ENCODE measurements at regions not wholly inside any gene's neighbourhood (a gene's known extent, or its start where the extent isn't known, plus 50 kb on each side); places are given as distances from the start of the nearest gene placed in this dataset.

DNA sequence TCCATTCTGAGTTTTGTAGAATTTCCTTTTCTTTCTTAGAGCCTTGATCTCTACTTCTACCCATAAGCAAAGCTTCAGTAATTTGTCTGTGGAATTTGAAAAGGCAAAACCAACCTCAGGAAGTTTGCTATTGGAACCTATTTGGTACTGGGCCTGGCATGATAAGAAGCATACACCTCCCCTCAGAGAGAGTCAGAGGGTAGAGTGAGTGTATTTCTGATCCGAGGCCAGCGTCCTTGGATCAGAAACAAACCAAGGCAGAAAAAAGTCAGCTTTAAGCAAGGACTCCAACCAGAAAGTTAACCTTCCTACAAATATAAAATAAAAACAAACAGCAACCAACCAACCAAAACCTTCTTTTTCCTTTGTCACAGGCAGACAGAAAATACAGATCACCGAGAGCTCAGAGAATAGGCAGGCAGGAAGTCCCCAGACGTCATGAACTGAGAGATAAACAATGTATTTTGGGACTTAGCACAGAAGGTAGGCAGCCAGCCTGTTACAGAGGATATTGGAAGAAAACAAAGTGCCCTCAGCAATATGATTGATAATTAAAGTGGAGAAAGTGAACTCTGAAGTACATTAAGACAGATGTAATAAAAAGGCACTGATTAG, 141.5 kb downstream of the NEDD1 start:
- TF ChIP-seq, protein P1, sequence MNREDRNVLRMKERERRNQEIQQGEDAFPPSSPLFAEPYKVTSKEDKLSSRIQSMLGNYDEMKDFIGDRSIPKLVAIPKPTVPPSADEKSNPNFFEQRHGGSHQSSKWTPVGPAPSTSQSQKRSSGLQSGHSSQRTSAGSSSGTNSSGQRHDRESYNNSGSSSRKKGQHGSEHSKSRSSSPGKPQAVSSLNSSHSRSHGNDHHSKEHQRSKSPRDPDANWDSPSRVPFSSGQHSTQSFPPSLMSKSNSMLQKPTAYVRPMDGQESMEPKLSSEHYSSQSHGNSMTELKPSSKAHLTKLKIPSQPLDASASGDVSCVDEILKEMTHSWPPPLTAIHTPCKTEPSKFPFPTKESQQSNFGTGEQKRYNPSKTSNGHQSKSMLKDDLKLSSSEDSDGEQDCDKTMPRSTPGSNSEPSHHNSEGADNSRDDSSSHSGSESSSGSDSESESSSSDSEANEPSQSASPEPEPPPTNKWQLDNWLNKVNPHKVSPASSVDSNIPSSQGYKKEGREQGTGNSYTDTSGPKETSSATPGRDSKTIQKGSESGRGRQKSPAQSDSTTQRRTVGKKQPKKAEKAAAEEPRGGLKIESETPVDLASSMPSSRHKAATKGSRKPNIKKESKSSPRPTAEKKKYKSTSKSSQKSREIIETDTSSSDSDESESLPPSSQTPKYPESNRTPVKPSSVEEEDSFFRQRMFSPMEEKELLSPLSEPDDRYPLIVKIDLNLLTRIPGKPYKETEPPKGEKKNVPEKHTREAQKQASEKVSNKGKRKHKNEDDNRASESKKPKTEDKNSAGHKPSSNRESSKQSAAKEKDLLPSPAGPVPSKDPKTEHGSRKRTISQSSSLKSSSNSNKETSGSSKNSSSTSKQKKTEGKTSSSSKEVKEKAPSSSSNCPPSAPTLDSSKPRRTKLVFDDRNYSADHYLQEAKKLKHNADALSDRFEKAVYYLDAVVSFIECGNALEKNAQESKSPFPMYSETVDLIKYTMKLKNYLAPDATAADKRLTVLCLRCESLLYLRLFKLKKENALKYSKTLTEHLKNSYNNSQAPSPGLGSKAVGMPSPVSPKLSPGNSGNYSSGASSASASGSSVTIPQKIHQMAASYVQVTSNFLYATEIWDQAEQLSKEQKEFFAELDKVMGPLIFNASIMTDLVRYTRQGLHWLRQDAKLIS (CRISPR knock-in tag; IDR thresholded peaks at IDR 0.05; ENCODE audit: borderline replicate concordance) = no peak
- TF ChIP-seq MYBL2 (CRISPR knock-in tag; IDR thresholded peaks at IDR 0.05) (no peak), GABPB1 (CRISPR knock-in tag; IDR thresholded peaks at IDR 0.05) (no peak), FOXJ3 (CRISPR knock-in tag; IDR thresholded peaks at IDR 0.05; ENCODE audit: borderline replicate concordance) (no peak), ZNF423 (CRISPR knock-in tag; IDR thresholded peaks at IDR 0.05) (no peak)
- TF ChIP-seq, protein P2, sequence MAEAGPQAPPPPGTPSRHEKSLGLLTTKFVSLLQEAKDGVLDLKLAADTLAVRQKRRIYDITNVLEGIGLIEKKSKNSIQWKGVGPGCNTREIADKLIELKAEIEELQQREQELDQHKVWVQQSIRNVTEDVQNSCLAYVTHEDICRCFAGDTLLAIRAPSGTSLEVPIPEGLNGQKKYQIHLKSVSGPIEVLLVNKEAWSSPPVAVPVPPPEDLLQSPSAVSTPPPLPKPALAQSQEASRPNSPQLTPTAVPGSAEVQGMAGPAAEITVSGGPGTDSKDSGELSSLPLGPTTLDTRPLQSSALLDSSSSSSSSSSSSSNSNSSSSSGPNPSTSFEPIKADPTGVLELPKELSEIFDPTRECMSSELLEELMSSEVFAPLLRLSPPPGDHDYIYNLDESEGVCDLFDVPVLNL (CRISPR knock-in tag; IDR thresholded peaks at IDR 0.05; ENCODE audit: borderline replicate concordance, low read depth) = no peak
- TF ChIP-seq, protein P3, sequence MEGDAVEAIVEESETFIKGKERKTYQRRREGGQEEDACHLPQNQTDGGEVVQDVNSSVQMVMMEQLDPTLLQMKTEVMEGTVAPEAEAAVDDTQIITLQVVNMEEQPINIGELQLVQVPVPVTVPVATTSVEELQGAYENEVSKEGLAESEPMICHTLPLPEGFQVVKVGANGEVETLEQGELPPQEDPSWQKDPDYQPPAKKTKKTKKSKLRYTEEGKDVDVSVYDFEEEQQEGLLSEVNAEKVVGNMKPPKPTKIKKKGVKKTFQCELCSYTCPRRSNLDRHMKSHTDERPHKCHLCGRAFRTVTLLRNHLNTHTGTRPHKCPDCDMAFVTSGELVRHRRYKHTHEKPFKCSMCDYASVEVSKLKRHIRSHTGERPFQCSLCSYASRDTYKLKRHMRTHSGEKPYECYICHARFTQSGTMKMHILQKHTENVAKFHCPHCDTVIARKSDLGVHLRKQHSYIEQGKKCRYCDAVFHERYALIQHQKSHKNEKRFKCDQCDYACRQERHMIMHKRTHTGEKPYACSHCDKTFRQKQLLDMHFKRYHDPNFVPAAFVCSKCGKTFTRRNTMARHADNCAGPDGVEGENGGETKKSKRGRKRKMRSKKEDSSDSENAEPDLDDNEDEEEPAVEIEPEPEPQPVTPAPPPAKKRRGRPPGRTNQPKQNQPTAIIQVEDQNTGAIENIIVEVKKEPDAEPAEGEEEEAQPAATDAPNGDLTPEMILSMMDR (IDR thresholded peaks at IDR 0.05) = no peak
- TF ChIP-seq, protein P4, sequence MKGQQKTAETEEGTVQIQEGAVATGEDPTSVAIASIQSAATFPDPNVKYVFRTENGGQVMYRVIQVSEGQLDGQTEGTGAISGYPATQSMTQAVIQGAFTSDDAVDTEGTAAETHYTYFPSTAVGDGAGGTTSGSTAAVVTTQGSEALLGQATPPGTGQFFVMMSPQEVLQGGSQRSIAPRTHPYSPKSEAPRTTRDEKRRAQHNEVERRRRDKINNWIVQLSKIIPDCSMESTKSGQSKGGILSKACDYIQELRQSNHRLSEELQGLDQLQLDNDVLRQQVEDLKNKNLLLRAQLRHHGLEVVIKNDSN (CRISPR knock-in tag; IDR thresholded peaks at IDR 0.05) = no peak
- TF ChIP-seq, protein P5, sequence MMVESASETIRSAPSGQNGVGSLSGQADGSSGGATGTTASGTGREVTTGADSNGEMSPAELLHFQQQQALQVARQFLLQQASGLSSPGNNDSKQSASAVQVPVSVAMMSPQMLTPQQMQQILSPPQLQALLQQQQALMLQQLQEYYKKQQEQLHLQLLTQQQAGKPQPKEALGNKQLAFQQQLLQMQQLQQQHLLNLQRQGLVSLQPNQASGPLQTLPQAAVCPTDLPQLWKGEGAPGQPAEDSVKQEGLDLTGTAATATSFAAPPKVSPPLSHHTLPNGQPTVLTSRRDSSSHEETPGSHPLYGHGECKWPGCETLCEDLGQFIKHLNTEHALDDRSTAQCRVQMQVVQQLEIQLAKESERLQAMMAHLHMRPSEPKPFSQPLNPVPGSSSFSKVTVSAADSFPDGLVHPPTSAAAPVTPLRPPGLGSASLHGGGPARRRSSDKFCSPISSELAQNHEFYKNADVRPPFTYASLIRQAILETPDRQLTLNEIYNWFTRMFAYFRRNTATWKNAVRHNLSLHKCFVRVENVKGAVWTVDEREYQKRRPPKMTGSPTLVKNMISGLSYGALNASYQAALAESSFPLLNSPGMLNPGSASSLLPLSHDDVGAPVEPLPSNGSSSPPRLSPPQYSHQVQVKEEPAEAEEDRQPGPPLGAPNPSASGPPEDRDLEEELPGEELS (CRISPR knock-in tag; IDR thresholded peaks at IDR 0.05) = no peak

Data from WTC11 (cell line).